Smooth muscle cell (in vitro differentiated cells): ENCODE measurements at regions not wholly inside any gene's neighbourhood (a gene's known extent, or its start where the extent isn't known, plus 50 kb on each side); places are given as distances from the start of the nearest gene placed in this dataset.

Experiments
- DNase-seq: peaks from one replicate; lab custom pipeline; 2025; ENCODE audit not compliant: unreplicated experiment; lab: John Stamatoyannopoulos, UW
- H2AFZ ChIP-seq: fragments of 200-600 bp; sonication (generic); 2 replicates; pipeline ENCODE4 v1.6.0; 2016; ENCODE audit warnings: antibody characterized with exemption, low read depth, mild to moderate bottlenecking
- H3F3A ChIP-seq: fragments of 200-600 bp; sonication (generic); 2 replicates; pipeline ENCODE4 v1.6.0; 2017; ENCODE audit warnings: antibody characterized with exemption, low read depth
- H3K27ac ChIP-seq: fragments of 200-600 bp; sonication (generic); 2 replicates; pipeline ENCODE4 v1.5.1; 2016; ENCODE audit warnings: low read depth, mild to moderate bottlenecking
- H3K27me3 ChIP-seq: fragments of 200-600 bp; sonication (generic); 2 replicates; pipeline ENCODE4 v1.6.1; 2016; ENCODE audit warnings: low read depth, mild to moderate bottlenecking
- H3K36me3 ChIP-seq: fragments of 200-600 bp; sonication (generic); 2 replicates; pipeline ENCODE4 v1.5.1; 2016; ENCODE audit warnings: low read depth
- H3K4me1 ChIP-seq: fragments of 200-600 bp; sonication (generic); 2 replicates; pipeline ENCODE4 v1.5.1; 2016; ENCODE audit warnings: low read depth
- H3K4me2 ChIP-seq: fragments of 200-600 bp; sonication (generic); 2 replicates; pipeline ENCODE4 v1.6.0; 2016; ENCODE audit warnings: mild to moderate bottlenecking
- H3K4me3 ChIP-seq: fragments of 200-600 bp; sonication (generic); 2 replicates; pipeline ENCODE4 v1.5.1; 2016; ENCODE audit warnings: mild to moderate bottlenecking
- H3K79me2 ChIP-seq: fragments of 200-600 bp; sonication (generic); 2 replicates; pipeline ENCODE4 v1.6.0; 2016; ENCODE audit warnings: low read depth, mild to moderate bottlenecking
- H3K9ac ChIP-seq: fragments of 200-600 bp; sonication (generic); 2 replicates; pipeline ENCODE4 v1.6.0; 2016; ENCODE audit warnings: low read depth
- H3K9me3 ChIP-seq: fragments of 200-600 bp; sonication (generic); replicated peaks from 2 replicates; pipeline ENCODE4 v1.5.1; 2016; ENCODE audit warnings: low read depth
- H4K20me1 ChIP-seq: fragments of 200-600 bp; sonication (generic); 2 replicates; pipeline ENCODE4 v1.6.0; 2016; ENCODE audit warnings: low read depth
- CTCF ChIP-seq: fragments of 200-600 bp; sonication (generic); IDR thresholded peaks from 2 replicates; pipeline ENCODE4 v1.5.1; 2017; ENCODE audit warnings: borderline replicate concordance, mild to moderate bottlenecking, antibody characterized with exemption; ENCODE audit not compliant: insufficient read depth, poor library complexity, severe bottlenecking
- WGBS: methylation state at CpG from one replicate; pipeline ENCODE4 v1.1.7; 2016; ENCODE audit warnings: low lambda C conversion rate; 5-methylcytosine and 5-hydroxymethylcytosine counted together

- 95% methylated on average over 3 of the region's 3 CpGs for WGBS
- no peaks in the 10 kb centered on the region for H3K27me3 ChIP-seq
These were observed 290.3 kb downstream of the EMP1 start for GRCh38 chr12:13486794-13487193.

GRCh38 chr12:13478650-13479181 lies 282.2 kb downstream of the EMP1 start:
- no peak overlapping the region for H3K4me3 ChIP-seq
- H3K9me3 ChIP-seq: no peaks in the 10 kb centered on the region
- no peak overlapping the region for H3K9ac ChIP-seq
- no peaks in the 10 kb centered on the region for H3K27me3 ChIP-seq
- no peaks in the 10 kb centered on the region for H3K79me2 ChIP-seq
- TF ChIP-seq CTCF: no peak
- H3K4me2 ChIP-seq: no peak overlapping the region
- H3K4me1 ChIP-seq: no peaks in the 10 kb centered on the region
- no peak overlapping the region for H3K27ac ChIP-seq
- no peak for DNase-seq
- WGBS: 93% methylated on average over 6 of the region's 6 CpGs
- H4K20me1 ChIP-seq: no peaks in the 10 kb centered on the region
- no peak overlapping the region for H2AFZ ChIP-seq
- no peaks in the 10 kb centered on the region for H3K36me3 ChIP-seq
- H3F3A ChIP-seq: no peaks in the 10 kb centered on the region

More at GRCh38 chr12:13486794-13487193, 290.3 kb downstream of the EMP1 start:
- H3K4me1 ChIP-seq: no peaks in the 10 kb centered on the region
- no peaks in the 10 kb centered on the region for H3K36me3 ChIP-seq
- H3K27ac ChIP-seq: no peak overlapping the region
- no peak overlapping the region for H3K4me3 ChIP-seq
- DNase-seq: no peak
- H3K9me3 ChIP-seq: no peaks in the 10 kb centered on the region
- no peak overlapping the region for H2AFZ ChIP-seq
- H4K20me1 ChIP-seq: no peaks in the 10 kb centered on the region
- H3K4me2 ChIP-seq: no peak overlapping the region
- no peak for TF ChIP-seq CTCF
- no peaks in the 10 kb centered on the region for H3K79me2 ChIP-seq
- no peaks in the 10 kb centered on the region for H3F3A ChIP-seq
- no peak overlapping the region for H3K9ac ChIP-seq

DNA sequence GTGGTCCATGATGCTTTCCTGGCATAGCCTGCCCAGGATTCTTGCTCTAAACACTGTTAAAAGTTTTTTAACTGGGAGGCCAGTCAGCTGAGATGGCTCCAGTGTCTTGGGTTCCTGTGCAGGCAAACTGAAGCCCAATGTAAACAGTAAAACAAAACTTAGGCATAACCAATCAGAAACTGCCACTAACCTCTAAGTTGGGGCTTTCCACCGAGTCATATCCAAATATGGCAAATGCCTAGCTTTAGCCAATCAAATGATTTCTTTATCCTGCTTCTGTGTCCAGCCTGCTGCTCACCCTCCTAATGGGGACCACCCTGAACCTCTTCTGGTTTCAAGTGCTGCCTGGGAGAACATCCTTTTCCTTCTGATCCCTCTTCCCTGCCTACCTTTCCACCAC lies 277.9 kb downstream of the EMP1 start:
- no peaks in the 10 kb centered on the region for H4K20me1 ChIP-seq
- DNase-seq: no peak
- 86% methylated on average over 1 of the region's 1 CpG for WGBS
- TF ChIP-seq CTCF: no peak
- no peaks in the 10 kb centered on the region for H3K27me3 ChIP-seq
- H3K4me2 ChIP-seq: no peak overlapping the region
- H3K4me3 ChIP-seq: no peak overlapping the region
- no peak overlapping the region for H2AFZ ChIP-seq
- no peaks in the 10 kb centered on the region for H3K4me1 ChIP-seq
- no peaks in the 10 kb centered on the region for H3K79me2 ChIP-seq
- H3K9me3 ChIP-seq: no peaks in the 10 kb centered on the region
- no peak overlapping the region for H3K9ac ChIP-seq
- H3K36me3 ChIP-seq: no peaks in the 10 kb centered on the region
- no peak overlapping the region for H3K27ac ChIP-seq
- H3F3A ChIP-seq: no peaks in the 10 kb centered on the region

GRCh38 chr12:13472690-13473089 lies 276.2 kb downstream of the EMP1 start:
- no peak overlapping the region for H3K27ac ChIP-seq
- no peaks in the 10 kb centered on the region for H3K36me3 ChIP-seq
- 32% methylated on average over 5 of the region's 5 CpGs for WGBS
- no peak for TF ChIP-seq CTCF
- no peak overlapping the region for H2AFZ ChIP-seq
- no peaks in the 10 kb centered on the region for H3K79me2 ChIP-seq
- no peak overlapping the region for H3K4me3 ChIP-seq
- DNase-seq: no peak
- no peaks in the 10 kb centered on the region for H3F3A ChIP-seq
- H3K27me3 ChIP-seq: peaks cover 3% of the 10 kb centered on the region
- H3K4me1 ChIP-seq: no peaks in the 10 kb centered on the region
- H3K9ac ChIP-seq: no peak overlapping the region
- H3K9me3 ChIP-seq: no peaks in the 10 kb centered on the region
- H3K4me2 ChIP-seq: peak overlapping the region; percentile 19
- H4K20me1 ChIP-seq: no peaks in the 10 kb centered on the region
